Endothelial cell (in vitro differentiated cells): ENCODE measurements at regions not wholly inside any gene's neighbourhood (a gene's known extent, or its start where the extent isn't known, plus 50 kb on each side); places are given as distances from the start of the nearest gene placed in this dataset.
"Not testable (repeated sequence)": the region's sequence is repeated elsewhere in the genome, so short reads cannot be mapped to it uniquely, and the experiment has no call there.

Experiments
- DNase-seq: peaks from one replicate; pipeline ENCODE4 v3.0.0; 2021; ENCODE audit warnings: low spot score
- H3K27ac Mint-ChIP-seq: one replicate; pipeline ENCODE4 v1.8.0; 2021; ENCODE audit warnings: mixed read lengths, inconsistent platforms; ENCODE audit not compliant: unreplicated experiment
- H3K27me3 Mint-ChIP-seq: one replicate; pipeline ENCODE4 v1.8.0; 2021; ENCODE audit warnings: mild to moderate bottlenecking, moderate library complexity, mixed read lengths, inconsistent platforms; ENCODE audit not compliant: unreplicated experiment
- H3K36me3 Mint-ChIP-seq: one replicate; pipeline ENCODE4 v1.8.0; 2021; ENCODE audit warnings: mild to moderate bottlenecking, low read depth, mixed read lengths, inconsistent platforms; ENCODE audit not compliant: unreplicated experiment
- H3K4me1 Mint-ChIP-seq: one replicate; pipeline ENCODE4 v1.8.0; 2021; ENCODE audit warnings: mild to moderate bottlenecking, mixed read lengths, inconsistent platforms; ENCODE audit not compliant: unreplicated experiment
- H3K4me3 Mint-ChIP-seq: one replicate; pipeline ENCODE4 v1.8.0; 2021; ENCODE audit warnings: mild to moderate bottlenecking, mixed read lengths, inconsistent platforms; ENCODE audit not compliant: unreplicated experiment
- H3K9me3 Mint-ChIP-seq: one replicate; pipeline ENCODE4 v1.8.0; 2021; ENCODE audit warnings: mixed read lengths, inconsistent platforms; ENCODE audit not compliant: unreplicated experiment
- CTCF ChIP-seq: fragments of 200-600 bp; sonication (generic); IDR thresholded peaks from one replicate; pipeline ENCODE4 v1.5.0; 2021; ENCODE audit warnings: antibody characterized with exemption; ENCODE audit not compliant: unreplicated experiment

GRCh38 chr14:23750357-23750756 is 114.2 kb downstream of the DHRS2 start:
- H3K36me3 Mint-ChIP-seq: no peaks in the 10 kb centered on the region
- peaks cover 1% of the 10 kb centered on the region for H3K27me3 Mint-ChIP-seq
- DNase-seq: no peak
- no peak for TF ChIP-seq CTCF
- H3K4me1 Mint-ChIP-seq: no peaks in the 10 kb centered on the region
- H3K27ac Mint-ChIP-seq: no peak overlapping the region
- no peak overlapping the region for H3K4me3 Mint-ChIP-seq
- H3K9me3 Mint-ChIP-seq: peaks cover 4% of the 10 kb centered on the region

DNA sequence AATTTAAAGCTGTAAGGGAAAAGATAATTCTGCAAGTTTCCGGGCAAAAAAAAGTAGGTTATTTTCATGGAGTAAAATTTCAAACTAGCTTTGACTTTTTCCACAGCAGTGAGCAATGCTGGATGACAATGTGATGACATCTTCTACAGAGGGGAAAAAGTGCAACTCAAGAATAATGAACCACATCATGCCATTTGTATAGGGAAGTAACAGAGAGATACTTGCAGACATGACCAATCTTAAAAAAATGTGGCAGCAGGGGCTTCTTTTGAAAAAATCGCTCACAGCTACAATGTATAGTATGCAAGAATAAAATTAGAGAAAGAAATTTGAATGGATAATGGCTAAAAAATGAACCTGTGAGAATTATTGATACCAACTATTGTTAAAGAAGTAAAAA is 115.5 kb downstream of the DHRS2 start:
- no peaks in the 10 kb centered on the region for H3K36me3 Mint-ChIP-seq
- DNase-seq: no peak
- H3K4me1 Mint-ChIP-seq: no peaks in the 10 kb centered on the region
- no peak for TF ChIP-seq CTCF
- H3K4me3 Mint-ChIP-seq: no peak overlapping the region
- H3K27ac Mint-ChIP-seq: no peak overlapping the region
- peaks cover 4% of the 10 kb centered on the region for H3K9me3 Mint-ChIP-seq
- H3K27me3 Mint-ChIP-seq: peaks cover 1% of the 10 kb centered on the region

- Mint-ChIP-seq H3K9me3 (no peaks in the 10 kb centered on the region), H3K27ac (no peak overlapping the region), H3K4me3 (no peak overlapping the region), H3K36me3 (no peaks in the 10 kb centered on the region), H3K27me3 (no peaks in the 10 kb centered on the region), H3K4me1 (no peaks in the 10 kb centered on the region)
- TF ChIP-seq CTCF: no peak
- no peak for DNase-seq
Observed at GRCh38 chr14:23763394-23763793, 127.2 kb downstream of the DHRS2 start.

DNA sequence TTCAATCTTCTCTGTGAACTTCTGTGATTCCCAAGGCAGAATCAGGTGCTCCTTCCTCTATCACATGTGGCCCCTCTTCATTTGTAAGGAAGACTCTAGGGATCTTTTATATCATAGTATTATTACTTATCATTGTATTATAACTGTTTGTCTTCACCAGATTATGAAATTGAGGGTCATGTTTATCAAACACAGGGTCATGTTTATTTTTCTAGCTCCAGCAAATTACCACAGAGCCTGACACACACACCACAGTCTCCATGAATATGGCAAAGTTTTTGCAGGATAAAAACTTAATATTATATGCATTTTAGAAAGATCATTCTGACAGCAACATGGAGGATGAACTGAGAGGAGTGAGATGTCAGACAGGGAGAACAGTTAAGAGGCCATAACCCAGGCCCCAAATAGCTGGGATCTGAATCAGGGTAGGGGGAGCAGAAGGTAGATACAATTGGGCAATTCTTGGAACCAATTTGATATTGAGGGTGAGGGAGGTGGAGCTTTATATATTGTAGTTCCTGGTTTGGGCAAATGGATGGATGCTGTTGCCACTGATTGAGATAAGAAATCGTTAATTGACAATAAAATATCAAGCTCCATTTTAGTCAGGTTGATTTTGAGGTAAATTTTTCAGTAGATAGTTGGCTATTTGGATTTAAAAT is 130.7 kb downstream of the DHRS2 start:
- no peaks in the 10 kb centered on the region for H3K4me1 Mint-ChIP-seq
- H3K36me3 Mint-ChIP-seq: no peaks in the 10 kb centered on the region
- no peaks in the 10 kb centered on the region for H3K9me3 Mint-ChIP-seq
- DNase-seq: no peak
- TF ChIP-seq CTCF: no peak
- H3K27ac Mint-ChIP-seq: no peak overlapping the region
- no peaks in the 10 kb centered on the region for H3K27me3 Mint-ChIP-seq
- no peak overlapping the region for H3K4me3 Mint-ChIP-seq

GRCh38 chr14:23769221-23769728 is 133.1 kb downstream of the DHRS2 start:
- H3K27me3 Mint-ChIP-seq, H3K4me3 Mint-ChIP-seq, DNase-seq, H3K36me3 Mint-ChIP-seq, H3K27ac Mint-ChIP-seq, H3K4me1 Mint-ChIP-seq, H3K9me3 Mint-ChIP-seq: not testable (repeated sequence)
